Mesenchymal stem cell (in vitro differentiated cells and primary cell): ENCODE measurements at regions not wholly inside any gene's neighbourhood (a gene's known extent, or its start where the extent isn't known, plus 50 kb on each side); places are given as distances from the start of the nearest gene placed in this dataset. TPM values are rescaled to one million over a fixed set of nuclear protein-coding genes. Genes with fewer than 3 reads are reported as not detected.

Source experiments
- small RNA-seq: library from polyadenylated mRNA; stranded (forward); fragments of <200 nt; extraction: miRNeasy Mini kit (QIAGEN cat#:217004); gene quantifications from one replicate; pipeline ENCODE3, GENCODE V24; 2013; ENCODE audit warnings: low read depth

Small RNA genes in the stretch of these regions (small RNA-seq; reads per million reads assigned to genes)
- not detected for gene RN7SKP113
